ENCODE measurements at regions not wholly inside any gene's neighbourhood (a gene's known extent, or its start where the extent isn't known, plus 50 kb on each side); places are given as distances from the start of the nearest gene placed in this dataset.

DNA sequence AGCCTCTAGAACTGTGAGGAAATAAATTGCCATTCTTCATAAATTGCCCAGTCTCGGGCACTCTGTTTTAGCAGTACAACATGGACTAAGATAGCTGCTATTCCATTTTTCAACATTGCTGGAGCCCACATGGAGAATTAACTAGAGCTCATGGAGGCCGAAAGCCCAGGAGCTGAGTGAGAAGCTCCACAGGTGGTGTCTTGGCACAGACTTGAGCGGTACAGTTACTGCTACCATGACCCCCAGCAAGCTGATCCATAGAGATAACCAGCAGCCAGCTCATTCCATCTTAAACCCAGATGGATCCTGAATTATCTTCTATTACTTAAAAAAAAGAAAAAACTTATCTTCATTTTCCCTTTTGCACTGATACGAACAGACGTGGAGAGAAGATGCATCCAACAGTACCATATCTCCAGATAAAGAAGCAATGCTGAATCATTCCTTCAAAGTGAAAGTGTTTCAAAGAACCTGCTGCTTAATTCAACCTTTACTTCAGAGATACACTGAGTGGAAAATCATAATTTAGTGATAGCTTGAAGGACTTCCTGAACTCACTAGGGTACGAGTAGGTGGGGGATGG lies 115.1 kb downstream of the SETD4 start:
- TF ChIP-seq, protein P1, sequence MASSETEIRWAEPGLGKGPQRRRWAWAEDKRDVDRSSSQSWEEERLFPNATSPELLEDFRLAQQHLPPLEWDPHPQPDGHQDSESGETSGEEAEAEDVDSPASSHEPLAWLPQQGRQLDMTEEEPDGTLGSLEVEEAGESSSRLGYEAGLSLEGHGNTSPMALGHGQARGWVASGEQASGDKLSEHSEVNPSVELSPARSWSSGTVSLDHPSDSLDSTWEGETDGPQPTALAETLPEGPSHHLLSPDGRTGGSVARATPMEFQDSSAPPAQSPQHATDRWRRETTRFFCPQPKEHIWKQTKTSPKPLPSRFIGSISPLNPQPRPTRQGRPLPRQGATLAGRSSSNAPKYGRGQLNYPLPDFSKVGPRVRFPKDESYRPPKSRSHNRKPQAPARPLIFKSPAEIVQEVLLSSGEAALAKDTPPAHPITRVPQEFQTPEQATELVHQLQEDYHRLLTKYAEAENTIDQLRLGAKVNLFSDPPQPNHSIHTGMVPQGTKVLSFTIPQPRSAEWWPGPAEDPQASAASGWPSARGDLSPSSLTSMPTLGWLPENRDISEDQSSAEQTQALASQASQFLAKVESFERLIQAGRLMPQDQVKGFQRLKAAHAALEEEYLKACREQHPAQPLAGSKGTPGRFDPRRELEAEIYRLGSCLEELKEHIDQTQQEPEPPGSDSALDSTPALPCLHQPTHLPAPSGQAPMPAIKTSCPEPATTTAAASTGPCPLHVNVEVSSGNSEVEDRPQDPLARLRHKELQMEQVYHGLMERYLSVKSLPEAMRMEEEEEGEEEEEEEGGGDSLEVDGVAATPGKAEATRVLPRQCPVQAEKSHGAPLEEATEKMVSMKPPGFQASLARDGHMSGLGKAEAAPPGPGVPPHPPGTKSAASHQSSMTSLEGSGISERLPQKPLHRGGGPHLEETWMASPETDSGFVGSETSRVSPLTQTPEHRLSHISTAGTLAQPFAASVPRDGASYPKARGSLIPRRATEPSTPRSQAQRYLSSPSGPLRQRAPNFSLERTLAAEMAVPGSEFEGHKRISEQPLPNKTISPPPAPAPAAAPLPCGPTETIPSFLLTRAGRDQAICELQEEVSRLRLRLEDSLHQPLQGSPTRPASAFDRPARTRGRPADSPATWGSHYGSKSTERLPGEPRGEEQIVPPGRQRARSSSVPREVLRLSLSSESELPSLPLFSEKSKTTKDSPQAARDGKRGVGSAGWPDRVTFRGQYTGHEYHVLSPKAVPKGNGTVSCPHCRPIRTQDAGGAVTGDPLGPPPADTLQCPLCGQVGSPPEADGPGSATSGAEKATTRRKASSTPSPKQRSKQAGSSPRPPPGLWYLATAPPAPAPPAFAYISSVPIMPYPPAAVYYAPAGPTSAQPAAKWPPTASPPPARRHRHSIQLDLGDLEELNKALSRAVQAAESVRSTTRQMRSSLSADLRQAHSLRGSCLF (CRISPR knock-in tag; IDR thresholded peaks at IDR 0.05; ENCODE audit: borderline replicate concordance): no peak
- TF ChIP-seq ZNF775 (CRISPR knock-in tag; IDR thresholded peaks at IDR 0.05; ENCODE audit: borderline replicate concordance) (no peak), ZNF282 (IDR thresholded peaks at IDR 0.05; ENCODE audit: partially characterized antibody) (no peak), ZFY (CRISPR knock-in tag; IDR thresholded peaks at IDR 0.05) (no peak), REST (IDR thresholded peaks at IDR 0.05; ENCODE audit: borderline replicate concordance in 1 of 2, low read depth in 1 of 2, low read length in 2 of 2) (no peak), MBD4 (IDR thresholded peaks at IDR 0.05; ENCODE audit: borderline replicate concordance, low read length) (no peak), TSC22D2 (CRISPR knock-in tag; IDR thresholded peaks at IDR 0.05; ENCODE audit: borderline replicate concordance) (no peak)
- POLR2A ChIA-PET: no interaction called here
- Histone ChIP-seq H3K4me2 (ENCODE audit: low read depth, low read length) (no peak overlapping the region), H3K4me3 (replicated peaks in 1 of 3; ENCODE audit: insufficient read depth in 1 of 3, low read depth in 2 of 3, low read length in 3 of 3) (no peak overlapping the region), H3K27ac (ENCODE audit: extremely low read length, insufficient read depth, low read length) (no peak overlapping the region), H3K4me1 (ENCODE audit: insufficient read depth, low read length) (peaks cover 3% of the 10 kb centered on the region; the same call in 1 of the 2 replicates), H3K27me3 (ENCODE audit: control insufficient read depth in 1 of 2, insufficient read depth in 2 of 2, low read length in 2 of 2) (no peaks in the 10 kb centered on the region), H3K9me3 (ENCODE audit: low read length) (no peaks in the 10 kb centered on the region), H3K9ac (ENCODE audit: insufficient read depth, low read depth, low read length) (no peak overlapping the region), H4K20me1 (ENCODE audit: insufficient read depth, low read length) (no peaks in the 10 kb centered on the region), H3K36me3 (replicated peaks in 1 of 2; ENCODE audit: control insufficient read depth in 1 of 2, insufficient read depth in 2 of 2, low read length in 2 of 2) (no peaks in the 10 kb centered on the region), H2AFZ (ENCODE audit: low read length) (no peak overlapping the region), H3K79me2 (ENCODE audit: insufficient read depth, low read length) (no peaks in the 10 kb centered on the region)
- CTCF ChIA-PET (ENCODE audit: low intra/inter-chr PET ratio, low total read pairs): no interaction called here
- no peak for DNase-seq (ENCODE audit: low spot score)
- 93% methylated on average over 6 of the region's 6 CpGs for WGBS (ENCODE audit: low lambda C conversion rate)
- intact Hi-C loops (cut with micrococcal nuclease; ENCODE audit: unreplicated experiment) (loop anchor here (10.0 kb wide), 1 partner anchor 1060 kb away; no protein-coding TSS in a partner anchor), in situ Hi-C loops (cut with HindIII; ENCODE audit: extremely low pct_ligation_motif_present, low pct_unique_long_range_greater_than_20kb) (loop anchor here (25.0 kb wide), 1 partner anchor 1058 kb away; no protein-coding TSS in a partner anchor)
- ATAC-seq: no peak
- no TSS peak for BruUV-seq (replicated peaks)
- no peak for FAIRE-seq

All from HepG2 (cell line).